ENCODE measurements at regions not wholly inside any gene's neighbourhood (a gene's known extent, or its start where the extent isn't known, plus 50 kb on each side); places are given as distances from the start of the nearest gene placed in this dataset.

GRCh38 chrX:7983581-7983980 is 56.4 kb upstream of the PNPLA4 start:
- no peak for TF ChIP-seq CTCF (IDR thresholded peaks at IDR 0.05)
- no peak for TF ChIP-seq POLR2A (IDR thresholded peaks at IDR 0.05)
- no peak for TF ChIP-seq POLR2AphosphoS5 (IDR thresholded peaks at IDR 0.05)

Data from transverse colon (tissue), 4 donors.